Peyer's patch (tissue), 4 donors: ENCODE measurements at regions not wholly inside any gene's neighbourhood (a gene's known extent, or its start where the extent isn't known, plus 50 kb on each side); places are given as distances from the start of the nearest gene placed in this dataset.

Experiments
- POLR2A ChIP-seq, 2 donors: fragments of 450-650 bp; IDR thresholded peaks; one replicate each; pipeline ENCODE4 v1.5.1; 2017; ENCODE audit warnings: antibody characterized with exemption in 2 of 2, mild to moderate bottlenecking in 2 of 2, moderate library complexity in 2 of 2
- TF ChIP-seq, protein P1 (sequence below), 6 experiments: fragments of 450-650 bp in 4 of 6; fragments of 200-600 bp in 2 of 6; sonication (generic) in 1 of 6; IDR thresholded peaks; one replicate each; pipeline ENCODE4 v1.5.1; 2017 to 2019; ENCODE audit warnings: antibody characterized with exemption in 6 of 6, mild to moderate bottlenecking in 3 of 6, moderate library complexity in 1 of 6

DNA sequence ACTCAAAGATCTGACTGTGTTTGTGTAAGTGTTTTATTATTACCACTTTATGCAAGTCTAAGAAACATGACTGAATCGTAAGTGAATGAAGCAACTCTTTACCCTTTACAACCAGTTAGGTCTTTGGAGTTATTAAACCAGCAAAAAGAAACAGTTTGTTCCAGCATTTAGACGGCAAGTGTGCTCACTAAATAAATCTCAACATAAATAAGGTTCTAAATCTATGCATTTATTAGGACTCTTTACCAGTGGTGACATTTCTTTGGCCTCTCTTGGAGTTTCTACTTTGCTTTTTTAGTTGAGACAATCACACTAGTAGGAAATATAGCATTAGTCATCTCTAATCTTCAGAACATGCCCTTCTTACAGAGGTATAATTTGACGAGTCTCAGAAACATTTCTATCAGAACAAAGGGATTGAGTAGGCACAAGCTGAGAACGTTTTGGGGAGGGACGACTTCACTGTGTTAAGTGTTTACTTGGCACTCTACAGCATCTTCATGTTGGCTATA, 739.9 kb upstream of the NR2F2 start:
- TF ChIP-seq, protein P1, sequence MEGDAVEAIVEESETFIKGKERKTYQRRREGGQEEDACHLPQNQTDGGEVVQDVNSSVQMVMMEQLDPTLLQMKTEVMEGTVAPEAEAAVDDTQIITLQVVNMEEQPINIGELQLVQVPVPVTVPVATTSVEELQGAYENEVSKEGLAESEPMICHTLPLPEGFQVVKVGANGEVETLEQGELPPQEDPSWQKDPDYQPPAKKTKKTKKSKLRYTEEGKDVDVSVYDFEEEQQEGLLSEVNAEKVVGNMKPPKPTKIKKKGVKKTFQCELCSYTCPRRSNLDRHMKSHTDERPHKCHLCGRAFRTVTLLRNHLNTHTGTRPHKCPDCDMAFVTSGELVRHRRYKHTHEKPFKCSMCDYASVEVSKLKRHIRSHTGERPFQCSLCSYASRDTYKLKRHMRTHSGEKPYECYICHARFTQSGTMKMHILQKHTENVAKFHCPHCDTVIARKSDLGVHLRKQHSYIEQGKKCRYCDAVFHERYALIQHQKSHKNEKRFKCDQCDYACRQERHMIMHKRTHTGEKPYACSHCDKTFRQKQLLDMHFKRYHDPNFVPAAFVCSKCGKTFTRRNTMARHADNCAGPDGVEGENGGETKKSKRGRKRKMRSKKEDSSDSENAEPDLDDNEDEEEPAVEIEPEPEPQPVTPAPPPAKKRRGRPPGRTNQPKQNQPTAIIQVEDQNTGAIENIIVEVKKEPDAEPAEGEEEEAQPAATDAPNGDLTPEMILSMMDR (IDR thresholded peaks at IDR 0.05): no peak
- no peak for TF ChIP-seq POLR2A (IDR thresholded peaks at IDR 0.05)
